Liver (tissue), 8 donors: ENCODE measurements at regions not wholly inside any gene's neighbourhood (a gene's known extent, or its start where the extent isn't known, plus 50 kb on each side); places are given as distances from the start of the nearest gene placed in this dataset.
"Not testable (repeated sequence)": the region's sequence is repeated elsewhere in the genome, so short reads cannot be mapped to it uniquely, and the experiment has no call there.

Experiments
- DNase-seq: peaks from one replicate; pipeline ENCODE4 v3.0.0-alpha.2; 2017; ENCODE audit warnings: low spot score
- H3K27ac ChIP-seq, 2 donors: one replicate each; pipeline ENCODE4 v1.7.0; 2013; ENCODE audit warnings: inconsistent platforms in 2 of 2, low read length in 2 of 2, control low read depth in 1 of 2, low read depth in 1 of 2, mild to moderate bottlenecking in 1 of 2
- H3K27me3 ChIP-seq, 4 donors: one replicate each; pipeline versions ENCODE4 v1.6.1 to v1.7.0; 2013; ENCODE audit warnings: low read length in 3 of 4, inconsistent platforms in 1 of 4, mild to moderate bottlenecking in 1 of 4, moderate library complexity in 1 of 4; ENCODE audit not compliant: control insufficient read depth in 4 of 4, insufficient read depth in 4 of 4
- H3K36me3 ChIP-seq, 4 donors: one replicate each; pipeline versions ENCODE4 v1.6.1 to v1.7.0; 2013; ENCODE audit warnings: low read length in 3 of 4, mild to moderate bottlenecking in 3 of 4, low read depth in 1 of 4, moderate library complexity in 1 of 4; ENCODE audit not compliant: control insufficient read depth in 4 of 4, insufficient read depth in 3 of 4
- H3K4me1 ChIP-seq, 4 donors: one replicate each; pipeline versions ENCODE4 v1.6.1 to v1.7.0; 2013; ENCODE audit warnings: low read length in 3 of 4, mild to moderate bottlenecking in 3 of 4, moderate library complexity in 1 of 4; ENCODE audit not compliant: control insufficient read depth in 4 of 4, insufficient read depth in 4 of 4
- H3K4me3 ChIP-seq, 3 donors: one replicate each; pipeline versions ENCODE4 v1.6.1 to v1.7.0; 2013; ENCODE audit warnings: low read length in 3 of 3, control low read depth in 1 of 3, low read depth in 1 of 3, mild to moderate bottlenecking in 1 of 3
- H3K9ac ChIP-seq, 2 donors: one replicate each; pipeline ENCODE4 v1.7.0; 2013; ENCODE audit warnings: low read length in 2 of 2, mild to moderate bottlenecking in 2 of 2, moderate library complexity in 2 of 2, control low read depth in 1 of 2, low read depth in 1 of 2
- H3K9me3 ChIP-seq, 4 donors: one replicate each; pipeline versions ENCODE4 v1.6.1 to v1.7.0; 2013; ENCODE audit warnings: low read length in 3 of 4; ENCODE audit not compliant: control insufficient read depth in 4 of 4
- CTCF ChIP-seq: fragments of 150-350 bp; IDR thresholded peaks from 2 replicates; pipeline ENCODE4 v1.5.1; 2017; ENCODE audit warnings: improper control_type of control experiment, low read depth, low read length; ENCODE audit not compliant: missing input control
- EGR1 ChIP-seq, 2 donors: IDR thresholded peaks; 2 replicates each; pipeline ENCODE4 v1.6.1; 2016 to 2018; ENCODE audit warnings: antibody characterized with exemption in 2 of 2, low read depth in 2 of 2
- FOXA1 ChIP-seq: IDR thresholded peaks from 2 replicates; pipeline ENCODE4 v1.6.1; 2016; ENCODE audit warnings: antibody characterized with exemption
- FOXA2 ChIP-seq: IDR thresholded peaks from 2 replicates; pipeline ENCODE4 v1.6.1; 2016; ENCODE audit warnings: antibody characterized with exemption
- HNF4G ChIP-seq: IDR thresholded peaks from 2 replicates; pipeline ENCODE4 v1.6.1; 2016; ENCODE audit warnings: antibody characterized with exemption
- JUND ChIP-seq, 2 donors: IDR thresholded peaks; 2 replicates each; pipeline ENCODE4 v1.6.1; 2016; ENCODE audit warnings: antibody characterized with exemption in 2 of 2
- RAD21 ChIP-seq, 2 donors: IDR thresholded peaks; 2 replicates each; pipeline ENCODE4 v1.6.1; 2016; ENCODE audit warnings: antibody characterized with exemption in 2 of 2, mild to moderate bottlenecking in 2 of 2
- REST ChIP-seq: IDR thresholded peaks from 2 replicates; pipeline ENCODE4 v1.6.1; 2016; ENCODE audit warnings: antibody characterized with exemption, mild to moderate bottlenecking
- RXRA ChIP-seq, 2 donors: IDR thresholded peaks; 2 replicates each; pipeline ENCODE4 v1.6.1; 2017 to 2018; ENCODE audit warnings: antibody characterized with exemption in 2 of 2, mild to moderate bottlenecking in 1 of 2
- TAF1 ChIP-seq: conservative IDR thresholded peaks from 2 replicates; pipeline ENCODE4 v1.6.1; 2016; ENCODE audit warnings: antibody characterized with exemption, mild to moderate bottlenecking
- WGBS: extraction: QIAGEN DNeasy Blood & Tissue Kit; methylation state at CpG from one replicate; pipeline ENCODE4 v1.1.7; 2013; 5-methylcytosine and 5-hydroxymethylcytosine counted together
- TF ChIP-seq, protein P1 (sequence below): IDR thresholded peaks from 2 replicates; pipeline ENCODE4 v1.6.1; 2016; ENCODE audit warnings: antibody characterized with exemption
- TF ChIP-seq, protein P2 (sequence below): IDR thresholded peaks from 2 replicates; pipeline ENCODE4 v1.6.1; 2016; ENCODE audit warnings: antibody characterized with exemption
- donor health status: healthy.
- donor health status: healthy.
- donor health status: healthy.
- donor health status: healthy.
- donor health status: healthy.

- TF ChIP-seq RXRA (IDR thresholded peaks at IDR 0.05), result no peak
- TF ChIP-seq, protein P1, sequence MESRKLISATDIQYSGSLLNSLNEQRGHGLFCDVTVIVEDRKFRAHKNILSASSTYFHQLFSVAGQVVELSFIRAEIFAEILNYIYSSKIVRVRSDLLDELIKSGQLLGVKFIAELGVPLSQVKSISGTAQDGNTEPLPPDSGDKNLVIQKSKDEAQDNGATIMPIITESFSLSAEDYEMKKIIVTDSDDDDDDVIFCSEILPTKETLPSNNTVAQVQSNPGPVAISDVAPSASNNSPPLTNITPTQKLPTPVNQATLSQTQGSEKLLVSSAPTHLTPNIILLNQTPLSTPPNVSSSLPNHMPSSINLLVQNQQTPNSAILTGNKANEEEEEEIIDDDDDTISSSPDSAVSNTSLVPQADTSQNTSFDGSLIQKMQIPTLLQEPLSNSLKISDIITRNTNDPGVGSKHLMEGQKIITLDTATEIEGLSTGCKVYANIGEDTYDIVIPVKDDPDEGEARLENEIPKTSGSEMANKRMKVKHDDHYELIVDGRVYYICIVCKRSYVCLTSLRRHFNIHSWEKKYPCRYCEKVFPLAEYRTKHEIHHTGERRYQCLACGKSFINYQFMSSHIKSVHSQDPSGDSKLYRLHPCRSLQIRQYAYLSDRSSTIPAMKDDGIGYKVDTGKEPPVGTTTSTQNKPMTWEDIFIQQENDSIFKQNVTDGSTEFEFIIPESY, result no peak
- TF ChIP-seq, protein P2, sequence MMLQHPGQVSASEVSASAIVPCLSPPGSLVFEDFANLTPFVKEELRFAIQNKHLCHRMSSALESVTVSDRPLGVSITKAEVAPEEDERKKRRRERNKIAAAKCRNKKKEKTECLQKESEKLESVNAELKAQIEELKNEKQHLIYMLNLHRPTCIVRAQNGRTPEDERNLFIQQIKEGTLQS, result no peak
- no peak for TF ChIP-seq REST
- DNase-seq, result no peak
- 67% methylated on average over 1 of the region's 1 CpG for WGBS
- Histone ChIP-seq H3K36me3 (no peaks in the 10 kb centered on the region), H3K27me3 (no peaks in the 10 kb centered on the region), H3K9ac (no peak overlapping the region), H3K9me3 (peaks cover 0 to 8% (median 2%) of the 10 kb centered on the region in 4 donors), H3K27ac (no peak overlapping the region), H3K4me1 (no peaks in the 10 kb centered on the region), H3K4me3 (no peak overlapping the region)
These were observed 192.4 kb upstream of the MYLIP start for GRCh38 chr6:15936503-15936902.

- no peak for DNase-seq
- no peaks in the 10 kb centered on the region for H3K4me1 ChIP-seq
- no peak overlapping the region for H3K4me3 ChIP-seq
- no peak for TF ChIP-seq HNF4G
- no peak for TF ChIP-seq FOXA1
- TF ChIP-seq FOXA2, result no peak
- TF ChIP-seq, protein P1, result no peak
- TF ChIP-seq RAD21 (IDR thresholded peaks at IDR 0.05), result no peak
- TF ChIP-seq REST, result no peak
- no peak for TF ChIP-seq RXRA (IDR thresholded peaks at IDR 0.05)
- no peak for TF ChIP-seq CTCF
- TF ChIP-seq JUND (IDR thresholded peaks at IDR 0.05), result no peak
- no peak for TF ChIP-seq EGR1 (IDR thresholded peaks at IDR 0.05; ENCODE audit: low read depth in 2 of 2)
- TF ChIP-seq TAF1, result no peak
- no peaks in the 10 kb centered on the region for H3K27me3 ChIP-seq
- no peak overlapping the region for H3K9ac ChIP-seq
- no peaks in the 10 kb centered on the region for H3K36me3 ChIP-seq
- 85% methylated on average over 1 of the region's 1 CpG for WGBS
- peaks cover 0 to 8% (median 2%) of the 10 kb centered on the region in 4 donors for H3K9me3 ChIP-seq
- no peak overlapping the region for H3K27ac ChIP-seq
These were observed 193.2 kb upstream of the MYLIP start for GRCh38 chr6:15935661-15936060.

GRCh38 chr6:15931697-15932096, 197.2 kb upstream of the MYLIP start:
- H3K36me3 ChIP-seq, H3K27ac ChIP-seq, H3K27me3 ChIP-seq, H3K4me3 ChIP-seq, H3K9me3 ChIP-seq, DNase-seq, H3K9ac ChIP-seq, H3K4me1 ChIP-seq: not testable (repeated sequence)
- 94% methylated on average over 6 of the region's 6 CpGs for WGBS
